CD4-positive, alpha-beta memory T cell (primary cell): ENCODE measurements at regions not wholly inside any gene's neighbourhood (a gene's known extent, or its start where the extent isn't known, plus 50 kb on each side); places are given as distances from the start of the nearest gene placed in this dataset.

Experiments used
- CTCF ChIA-PET: fragments of 350-600 bp; sonication (Branson Sonifier 250); formaldehyde crosslinking; loops from one replicate; lab custom pipeline; 2021; ENCODE audit warnings: inconsistent platforms; ENCODE audit not compliant: partially characterized antibody; lab: Charles Lee
- POLR2A ChIA-PET: fragments of 350-600 bp; sonication (Branson Sonifier 250); formaldehyde crosslinking; loops from one replicate; lab custom pipeline; 2021; ENCODE audit not compliant: partially characterized antibody; lab: Charles Lee
- DNase-seq, 5 donors: peaks; one replicate each; pipeline versions ENCODE4 v3.0.0 to v3.0.0-alpha.2; 2020 to 2022; ENCODE audit warnings: mixed read lengths in 1 of 5
- H3K27ac ChIP-seq: one replicate; pipeline ENCODE4 v1.7.0; 2013; ENCODE audit warnings: low read depth, low read length
- H3K27me3 ChIP-seq: 2 replicates; pipeline ENCODE4 v1.7.0; 2013; ENCODE audit warnings: mild to moderate bottlenecking, low read length, moderate library complexity; ENCODE audit not compliant: insufficient read depth
- H3K36me3 ChIP-seq: 2 replicates; pipeline ENCODE4 v1.7.0; 2013; ENCODE audit warnings: mild to moderate bottlenecking, low read length, moderate library complexity; ENCODE audit not compliant: insufficient read depth
- H3K4me1 ChIP-seq: 2 replicates; pipeline ENCODE4 v1.7.0; 2013; ENCODE audit warnings: mild to moderate bottlenecking, low read length, moderate library complexity; ENCODE audit not compliant: insufficient read depth
- H3K4me3 ChIP-seq, 2 donors: one replicate each; pipeline ENCODE4 v1.7.0; 2013; ENCODE audit warnings: low read length in 2 of 2, mild to moderate bottlenecking in 1 of 2
- H3K9me3 ChIP-seq, 2 donors: one replicate each; pipeline ENCODE4 v1.7.0; 2013; ENCODE audit warnings: low read length in 2 of 2, control low read depth in 1 of 2; ENCODE audit not compliant: control insufficient read depth in 1 of 2
- H3K27ac Mint-ChIP-seq, 7 donors: one replicate each; pipeline ENCODE4 v1.8.0; 2020 to 2021; ENCODE audit warnings: mixed read lengths in 7 of 7, mild to moderate bottlenecking in 6 of 7, inconsistent platforms in 3 of 7, moderate library complexity in 3 of 7
- H3K27me3 Mint-ChIP-seq, 2 donors: one replicate each; pipeline ENCODE4 v1.8.0; 2020 to 2021; ENCODE audit warnings: mixed read lengths in 2 of 2
- H3K36me3 Mint-ChIP-seq, 2 donors: one replicate each; pipeline ENCODE4 v1.8.0; 2020 to 2021; ENCODE audit warnings: mixed read lengths in 2 of 2, inconsistent platforms in 1 of 2, mild to moderate bottlenecking in 1 of 2
- H3K4me1 Mint-ChIP-seq, 4 donors: one replicate each; pipeline ENCODE4 v1.8.0; 2020 to 2021; ENCODE audit warnings: mixed read lengths in 4 of 4, mild to moderate bottlenecking in 1 of 4
- H3K4me3 Mint-ChIP-seq, 8 donors: one replicate each; pipeline ENCODE4 v1.8.0; 2020 to 2021; ENCODE audit warnings: mixed read lengths in 8 of 8, mild to moderate bottlenecking in 7 of 8, moderate library complexity in 6 of 8, inconsistent platforms in 3 of 8
- H3K9me3 Mint-ChIP-seq, 8 donors: one replicate each; pipeline ENCODE4 v1.8.0; 2020 to 2021; ENCODE audit warnings: mixed read lengths in 8 of 8, mild to moderate bottlenecking in 5 of 8, inconsistent platforms in 3 of 8, moderate library complexity in 1 of 8
- intact Hi-C: fragments of 100-400 bp; cut with micrococcal nuclease; formaldehyde crosslinking; loops from one replicate; pipeline ENCODE4 v1.15.1; 2023

DNA sequence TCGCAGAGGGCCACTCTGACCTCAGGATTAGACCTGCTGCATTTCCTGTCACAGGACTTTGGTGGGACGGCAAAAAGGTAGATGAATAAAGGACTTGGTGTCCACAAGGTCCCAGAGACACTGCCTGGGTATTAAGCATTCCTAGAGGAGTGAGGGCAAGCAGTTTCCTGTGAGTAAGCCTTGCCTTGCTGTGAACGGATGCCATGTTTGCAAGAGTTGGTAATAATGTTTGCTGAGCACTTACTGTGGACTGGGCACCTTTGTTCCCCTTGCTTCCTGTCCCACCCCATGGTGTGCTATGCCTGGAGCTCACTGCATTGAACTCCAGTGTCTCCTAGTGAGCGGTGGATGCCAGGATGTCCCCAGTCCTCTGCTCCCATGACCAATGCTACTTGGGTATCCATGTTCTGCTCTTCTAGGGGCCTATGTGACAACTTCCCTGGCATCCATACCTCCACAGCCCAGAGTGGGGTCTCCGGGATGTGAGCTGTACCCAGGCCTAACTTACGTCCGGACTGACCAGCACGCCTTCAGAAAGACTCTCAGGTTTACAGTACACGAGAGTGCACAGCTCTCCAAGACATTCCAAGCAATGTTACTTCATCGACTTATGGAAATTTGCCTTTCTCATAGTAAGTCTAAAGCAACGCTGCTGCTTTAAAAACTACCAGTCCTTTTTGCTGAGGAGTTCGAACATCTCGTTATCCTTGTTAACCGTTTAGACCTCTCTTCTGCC is 95.5 kb upstream of the MSX1 start:
- Mint-ChIP-seq H3K27me3 (peaks cover 0 to 6% of the 10 kb centered on the region in 2 donors), H3K9me3 (peaks cover 0 to 17% (median 7%) of the 10 kb centered on the region in 8 donors), H3K27ac (no peak overlapping the region), H3K4me1 (peaks cover 5 to 20% (median 17%) of the 10 kb centered on the region in 4 donors), H3K36me3 (peaks cover 2 to 7% of the 10 kb centered on the region in 2 donors), H3K4me3 (peak overlapping the region in 4 of 8 donors; percentile 10 to 67 (median 31))
- intact Hi-C loops: no loop called here
- Histone ChIP-seq H3K36me3 (no peaks in the 10 kb centered on the region), H3K4me3 (no peak overlapping the region), H3K9me3 (no peaks in the 10 kb centered on the region), H3K4me1 (peaks cover 9% of the 10 kb centered on the region), H3K27me3 (no peaks in the 10 kb centered on the region), H3K27ac (no peak overlapping the region)
- POLR2A ChIA-PET: no interaction called here
- CTCF ChIA-PET: no interaction called here
- no peak for DNase-seq

DNA sequence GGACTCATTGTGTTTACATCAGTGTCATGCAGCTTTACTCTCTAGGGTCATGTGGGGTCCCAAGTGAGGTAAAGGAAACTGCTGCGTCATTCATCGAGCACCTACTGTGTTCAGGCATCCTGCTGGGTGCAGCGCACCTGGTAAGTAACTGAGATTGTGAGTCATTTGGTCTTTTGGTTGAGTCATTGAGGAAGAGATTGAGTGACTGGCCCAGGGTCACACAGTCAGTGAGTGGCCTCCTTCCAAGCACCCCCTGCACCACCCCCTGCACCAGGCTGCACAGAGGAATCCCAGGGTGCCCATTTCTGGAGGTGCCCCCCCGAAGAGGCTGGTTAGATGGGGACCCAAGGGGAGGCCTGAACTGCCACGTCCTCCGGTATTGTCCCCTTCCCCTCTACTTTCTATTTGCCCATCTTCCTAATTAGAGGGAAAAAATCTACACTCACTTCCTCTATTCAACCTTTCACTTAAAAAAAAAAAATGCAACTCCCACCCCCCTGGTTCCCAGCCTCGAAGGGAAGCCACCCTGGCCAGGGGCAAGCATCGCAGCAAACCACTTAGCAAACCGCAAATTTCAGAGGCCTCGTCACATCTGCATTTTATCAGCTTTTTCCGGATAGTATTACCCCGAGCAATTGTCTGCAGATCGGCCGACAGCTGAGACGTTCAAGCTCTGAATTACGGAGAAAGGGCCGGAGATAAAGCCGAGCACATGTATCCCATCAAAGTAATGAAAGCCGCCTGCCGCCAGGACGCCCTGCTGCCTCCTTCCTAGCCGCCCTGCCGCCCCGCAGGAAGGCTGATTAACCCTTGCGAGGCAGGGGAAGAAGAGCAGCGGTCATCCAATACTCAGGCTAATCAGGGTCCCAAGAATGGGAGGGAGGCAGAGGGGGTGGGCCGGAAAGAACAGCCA is 96.3 kb upstream of the MSX1 start:
- Mint-ChIP-seq H3K9me3 (peaks cover 0 to 17% (median 7%) of the 10 kb centered on the region in 8 donors), H3K4me3 (peak overlapping the region; percentile 4 to 77 (median 48)), H3K36me3 (peaks cover 2 to 7% of the 10 kb centered on the region in 2 donors), H3K27ac (no peak overlapping the region), H3K4me1 (peaks cover 5 to 20% (median 17%) of the 10 kb centered on the region in 4 donors), H3K27me3 (peaks cover 0 to 6% of the 10 kb centered on the region in 2 donors)
- no peak overlapping the region for H3K4me3 ChIP-seq
- no peaks in the 10 kb centered on the region for H3K36me3 ChIP-seq
- DNase-seq: no peak
- H3K27ac ChIP-seq: no peak overlapping the region
- H3K9me3 ChIP-seq: no peaks in the 10 kb centered on the region
- H3K4me1 ChIP-seq: peaks cover 9% of the 10 kb centered on the region
- no peaks in the 10 kb centered on the region for H3K27me3 ChIP-seq
- intact Hi-C loops: no loop called here
- ChIA-PET CTCF (interaction anchor here (0.6 kb wide), 1 partner anchor 157 kb away, joined by 3 read pairs; no protein-coding TSS in a partner anchor), POLR2A (no interaction called here)

- Histone ChIP-seq H3K4me1 (peaks cover 9% of the 10 kb centered on the region), H3K9me3 (no peaks in the 10 kb centered on the region), H3K27ac (no peak overlapping the region), H3K4me3 (no peak overlapping the region), H3K36me3 (no peaks in the 10 kb centered on the region), H3K27me3 (no peaks in the 10 kb centered on the region)
- POLR2A ChIA-PET: no interaction called here
- H3K36me3 Mint-ChIP-seq: peaks cover 2 to 7% of the 10 kb centered on the region in 2 donors
- CTCF ChIA-PET: interaction anchor here (0.6 kb wide), 1 partner anchor 156 kb away, joined by 3 read pairs; no protein-coding TSS in a partner anchor
- DNase-seq: no peak
- peaks cover 0 to 14% (median 6%) of the 10 kb centered on the region in 8 donors for H3K9me3 Mint-ChIP-seq
- intact Hi-C loops: no loop called here
- H3K4me1 Mint-ChIP-seq: peaks cover 5 to 20% (median 17%) of the 10 kb centered on the region in 4 donors
- H3K27ac Mint-ChIP-seq: no peak overlapping the region
- peaks cover 0 to 6% of the 10 kb centered on the region in 2 donors for H3K27me3 Mint-ChIP-seq
- H3K4me3 Mint-ChIP-seq: no peak overlapping the region
Observed at GRCh38 chr4:4762300-4762699, 97.2 kb upstream of the MSX1 start.

DNA sequence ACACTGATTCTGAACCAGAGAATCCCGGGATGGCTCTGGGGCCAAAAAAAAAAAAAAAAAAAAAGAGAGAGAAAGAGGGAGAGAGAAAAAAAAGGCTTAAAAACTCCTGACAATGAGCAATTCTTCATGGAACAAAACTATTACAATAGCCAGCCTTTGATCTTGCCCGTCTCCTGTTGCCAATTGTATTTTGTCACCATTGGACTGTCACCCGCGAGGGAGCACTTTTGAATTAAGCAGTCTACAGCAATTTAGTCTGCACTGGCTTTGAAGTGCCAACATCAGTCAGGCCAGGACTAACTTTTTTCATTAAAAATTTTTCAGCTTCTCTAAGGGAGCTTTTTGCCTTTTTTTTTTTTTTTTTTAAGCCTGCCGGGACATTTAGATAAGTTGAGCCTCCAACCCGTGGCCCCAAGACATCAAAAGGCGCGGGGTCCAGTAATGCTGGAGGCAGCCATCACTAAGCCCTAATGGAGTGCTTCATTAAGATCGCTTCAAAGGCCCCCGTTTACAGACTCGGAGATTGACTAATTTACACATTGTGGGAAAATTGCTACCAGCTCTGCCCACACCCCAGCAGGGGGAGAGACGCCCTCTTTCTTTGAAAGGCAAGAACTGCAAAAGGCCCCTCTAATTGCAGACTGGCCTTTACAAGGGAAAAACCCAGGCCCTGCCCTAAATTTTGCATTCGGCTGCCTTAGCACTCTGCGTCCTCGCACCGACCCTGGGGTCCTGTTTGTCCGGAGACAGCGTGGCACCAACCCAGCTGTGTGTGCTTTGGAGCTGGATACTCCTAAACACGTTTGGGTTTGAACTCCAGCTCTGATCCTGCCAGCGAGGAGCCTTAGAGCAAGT is 98.1 kb upstream of the MSX1 start:
- Mint-ChIP-seq H3K36me3 (peaks cover 2 to 7% of the 10 kb centered on the region in 2 donors), H3K4me1 (peaks cover 5 to 20% (median 17%) of the 10 kb centered on the region in 4 donors), H3K4me3 (no peak overlapping the region), H3K27ac (no peak overlapping the region), H3K9me3 (peaks cover 0 to 11% (median 3%) of the 10 kb centered on the region in 8 donors), H3K27me3 (peaks cover 0 to 6% of the 10 kb centered on the region in 2 donors)
- ChIA-PET POLR2A (no interaction called here), CTCF (no interaction called here)
- H3K27ac ChIP-seq: no peak overlapping the region
- no peaks in the 10 kb centered on the region for H3K9me3 ChIP-seq
- peaks cover 9% of the 10 kb centered on the region for H3K4me1 ChIP-seq
- no peaks in the 10 kb centered on the region for H3K27me3 ChIP-seq
- no peaks in the 10 kb centered on the region for H3K36me3 ChIP-seq
- DNase-seq: no peak
- no peak overlapping the region for H3K4me3 ChIP-seq
- intact Hi-C loops: no loop called here

GRCh38 chr4:4759883-4760282 is 99.6 kb upstream of the MSX1 start:
- CTCF ChIA-PET: no interaction called here
- Histone ChIP-seq H3K27me3 (no peaks in the 10 kb centered on the region), H3K9me3 (no peaks in the 10 kb centered on the region), H3K36me3 (no peaks in the 10 kb centered on the region), H3K4me3 (no peak overlapping the region), H3K27ac (no peak overlapping the region), H3K4me1 (peaks cover 9% of the 10 kb centered on the region)
- H3K27me3 Mint-ChIP-seq: peaks cover 0 to 4% of the 10 kb centered on the region in 2 donors
- no peak overlapping the region for H3K4me3 Mint-ChIP-seq
- H3K9me3 Mint-ChIP-seq: peaks cover 0 to 9% (median 1%) of the 10 kb centered on the region in 8 donors
- intact Hi-C loops: no loop called here
- POLR2A ChIA-PET: no interaction called here
- H3K36me3 Mint-ChIP-seq: peaks cover 2 to 7% of the 10 kb centered on the region in 2 donors
- no peak for DNase-seq
- H3K4me1 Mint-ChIP-seq: peaks cover 5 to 20% (median 17%) of the 10 kb centered on the region in 4 donors
- H3K27ac Mint-ChIP-seq: no peak overlapping the region

DNA sequence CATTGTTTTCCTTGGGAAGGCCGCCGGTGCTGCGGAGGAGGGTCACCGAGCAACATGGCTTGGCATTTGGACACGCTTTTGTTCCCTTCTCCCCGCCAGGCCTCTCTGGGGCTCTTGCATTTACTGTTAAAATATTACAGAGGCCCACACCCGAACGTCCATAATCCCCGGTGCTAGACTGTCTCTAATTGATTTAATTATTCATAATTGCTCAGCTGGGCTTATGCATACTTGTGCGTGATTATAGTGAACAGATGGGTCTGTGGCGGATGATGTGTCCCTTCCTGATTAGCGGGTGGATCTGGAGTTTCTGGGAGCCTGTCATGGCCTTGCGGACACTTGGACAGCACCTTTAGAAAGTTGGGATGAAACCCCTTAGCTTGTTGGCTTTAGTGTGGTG is 100.2 kb upstream of the MSX1 start:
- Mint-ChIP-seq H3K4me3 (no peak overlapping the region), H3K27me3 (peaks cover under 1 to 4% of the 10 kb centered on the region in 2 donors), H3K36me3 (peaks cover 2 to 3% of the 10 kb centered on the region in 2 donors), H3K4me1 (peaks cover 5 to 16% (median 14%) of the 10 kb centered on the region in 4 donors), H3K9me3 (peaks cover 0 to 4% (median 0%) of the 10 kb centered on the region in 8 donors), H3K27ac (no peak overlapping the region)
- H3K36me3 ChIP-seq: no peaks in the 10 kb centered on the region
- H3K27ac ChIP-seq: no peak overlapping the region
- DNase-seq: no peak
- H3K4me1 ChIP-seq: peaks cover 9% of the 10 kb centered on the region
- no peaks in the 10 kb centered on the region for H3K27me3 ChIP-seq
- ChIA-PET CTCF (no interaction called here), POLR2A (no interaction called here)
- intact Hi-C loops: no loop called here
- no peaks in the 10 kb centered on the region for H3K9me3 ChIP-seq
- no peak overlapping the region for H3K4me3 ChIP-seq
